NB4 (cell line): ENCODE measurements at regions not wholly inside any gene's neighbourhood (a gene's known extent, or its start where the extent isn't known, plus 50 kb on each side); places are given as distances from the start of the nearest gene placed in this dataset.

Experiments used
- DNase-seq: peaks from one replicate; pipeline ENCODE4 v3.0.0; 2010; ENCODE audit warnings: low read depth
- H3K4me3 ChIP-seq: one replicate; pipeline ENCODE4 v1.5.1; 2011; ENCODE audit warnings: mild to moderate bottlenecking, low read depth, low read length, moderate library complexity
- CTCF ChIP-seq: IDR thresholded peaks from one replicate; pipeline ENCODE4 v1.5.1; 2012; ENCODE audit warnings: low read depth, low read length
- MAX ChIP-seq: IDR thresholded peaks from 2 replicates; pipeline ENCODE4 v1.6.1; 2011; ENCODE audit warnings: low read depth, low read length
- MYC ChIP-seq: IDR thresholded peaks from 2 replicates; pipeline ENCODE4 v1.6.1; 2011; ENCODE audit warnings: low read depth, low read length
- POLR2A ChIP-seq: IDR thresholded peaks from 2 replicates; pipeline ENCODE4 v1.6.1; 2011; ENCODE audit warnings: mild to moderate bottlenecking; ENCODE audit not compliant: insufficient read length; ENCODE audit errors: extremely low read depth

GRCh38 chrX:115892787-115893671, 277.5 kb upstream of the AGTR2 start:
- TF ChIP-seq MAX: peak; percentile 67
- peak; percentile 67; the same call in 1 of the 2 replicates for TF ChIP-seq MYC
- TF ChIP-seq CTCF: no peak
- DNase-seq: peak; percentile 52
- H3K4me3 ChIP-seq: no peak overlapping the region

DNA sequence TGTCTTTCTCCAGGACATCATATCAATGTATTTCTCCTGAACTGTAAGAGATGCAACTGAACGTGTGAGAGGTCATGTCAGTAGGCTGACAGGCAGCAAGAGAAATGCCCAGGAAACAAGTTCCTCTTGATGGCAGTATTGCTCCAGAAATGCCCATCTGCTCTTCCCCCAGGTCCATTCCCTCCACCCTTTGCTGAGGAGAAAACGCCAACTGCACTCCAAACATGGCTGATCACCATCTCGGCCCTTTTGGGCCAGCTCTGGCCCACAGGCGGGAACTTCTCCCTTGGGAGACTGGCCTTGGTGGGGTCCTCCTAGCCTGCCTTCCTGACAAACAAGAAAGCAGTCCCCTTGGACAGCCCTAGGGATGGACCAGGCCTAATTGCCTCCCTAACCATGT, 276.5 kb upstream of the AGTR2 start:
- DNase-seq: peak; percentile 53
- no peak overlapping the region for H3K4me3 ChIP-seq
- TF ChIP-seq MAX: no peak
- TF ChIP-seq CTCF: peak; percentile 22

DNA sequence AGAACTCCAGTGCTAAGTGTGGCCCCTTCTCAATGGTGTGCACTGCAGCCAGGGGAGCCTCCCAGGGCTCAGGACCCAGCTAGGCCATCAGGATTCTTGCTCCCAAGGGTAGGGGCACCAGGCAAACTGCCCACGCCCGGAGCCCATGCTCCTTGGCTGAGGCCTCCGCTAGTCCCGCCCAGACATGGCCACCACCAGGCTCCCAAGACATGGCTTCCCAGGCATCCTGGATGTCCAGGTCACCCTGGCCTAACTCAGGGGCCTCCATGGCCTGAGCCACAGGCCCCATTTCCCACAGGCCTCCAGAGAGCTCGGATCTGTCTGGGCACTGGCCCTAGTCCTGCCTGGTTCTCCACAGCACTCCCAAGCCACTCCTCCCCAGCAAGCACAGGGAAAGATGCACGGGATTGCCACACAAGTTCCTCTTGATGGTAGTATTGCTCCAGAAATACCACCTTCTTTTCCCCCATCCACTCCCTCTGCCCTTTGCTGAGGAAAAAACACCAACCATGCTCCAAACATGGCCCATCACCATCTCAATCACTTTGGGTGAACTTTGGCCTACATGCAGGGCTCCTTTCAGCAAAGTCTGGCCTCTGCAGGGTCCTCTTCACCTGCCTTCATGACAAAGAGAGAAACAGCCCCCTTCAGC, 274.7 kb upstream of the AGTR2 start:
- TF ChIP-seq MAX (no peak), POLR2A (no peak), MYC (no peak), CTCF (no peak)
- H3K4me3 ChIP-seq: no peak overlapping the region
- no peak for DNase-seq

GRCh38 chrX:115896362-115896761, 274.2 kb upstream of the AGTR2 start:
- DNase-seq: no peak
- H3K4me3 ChIP-seq: no peak overlapping the region
- TF ChIP-seq MAX (no peak), CTCF (no peak), POLR2A (no peak), MYC (no peak)

- H3K4me3 ChIP-seq: no peak overlapping the region
- no peak for DNase-seq
- TF ChIP-seq CTCF (no peak), MYC (no peak), MAX (no peak), POLR2A (no peak)
Observed at GRCh38 chrX:115897956-115898355, 272.6 kb upstream of the AGTR2 start.
